ENCODE measurements at regions not wholly inside any gene's neighbourhood (a gene's known extent, or its start where the extent isn't known, plus 50 kb on each side); places are given as distances from the start of the nearest gene placed in this dataset.

GRCh38 chr16:51821527-51821926 lies 670.5 kb upstream of the SALL1 start:
- no peak overlapping the region for H3K4me3 ChIP-seq (ENCODE audit: low read length, poor library complexity, severe bottlenecking)
- no peaks in the 10 kb centered on the region for H3K4me1 ChIP-seq (ENCODE audit: insufficient read depth, low read length, poor library complexity, severe bottlenecking)
- no peaks in the 10 kb centered on the region for H3K27me3 ChIP-seq (ENCODE audit: insufficient read depth, low read length, poor library complexity, severe bottlenecking)
- H3K4me2 ChIP-seq (ENCODE audit: low read depth, low read length, poor library complexity, severe bottlenecking) = no peak overlapping the region
- H3K9me3 ChIP-seq (ENCODE audit: insufficient read depth, low read depth, low read length) = no peaks in the 10 kb centered on the region
- no peak overlapping the region for H2AFZ ChIP-seq (ENCODE audit: low read length)
- no peak overlapping the region for H3K9ac ChIP-seq (ENCODE audit: low read depth, low read length, poor library complexity, severe bottlenecking)
- H4K20me1 ChIP-seq (ENCODE audit: insufficient read depth, low read length, poor library complexity, severe bottlenecking) = no peaks in the 10 kb centered on the region
- H3K79me2 ChIP-seq (ENCODE audit: insufficient read depth, low read length) = no peaks in the 10 kb centered on the region
- no peaks in the 10 kb centered on the region for H3F3A ChIP-seq (ENCODE audit: low read depth)
- TF ChIP-seq CTCF (conservative IDR thresholded peaks at IDR 0.05; ENCODE audit: low read length) (no peak), EZH2phosphoT487 (IDR thresholded peaks at IDR 0.05; ENCODE audit: borderline replicate concordance) (no peak)
- no peaks in the 10 kb centered on the region for H3K9me2 ChIP-seq (replicated peaks; ENCODE audit: low read depth, low read length)
- H3K36me3 ChIP-seq (ENCODE audit: insufficient read depth, low read length) = no peaks in the 10 kb centered on the region

GRCh38 chr16:51820176-51820575 lies 669.1 kb upstream of the SALL1 start:
- no peak for TF ChIP-seq EZH2phosphoT487 (IDR thresholded peaks at IDR 0.05; ENCODE audit: borderline replicate concordance)
- no peak for TF ChIP-seq CTCF (conservative IDR thresholded peaks at IDR 0.05; ENCODE audit: low read length)

GRCh38 chr16:51818342-51818944 lies 667.4 kb upstream of the SALL1 start:
- TF ChIP-seq CTCF (conservative IDR thresholded peaks at IDR 0.05; ENCODE audit: low read length) (peak; percentile 57), EZH2phosphoT487 (IDR thresholded peaks at IDR 0.05; ENCODE audit: borderline replicate concordance) (no peak)
- Histone ChIP-seq H3K4me1 (ENCODE audit: insufficient read depth, low read length, poor library complexity, severe bottlenecking) (no peaks in the 10 kb centered on the region), H4K20me1 (ENCODE audit: insufficient read depth, low read length, poor library complexity, severe bottlenecking) (no peaks in the 10 kb centered on the region), H3K9ac (ENCODE audit: low read depth, low read length, poor library complexity, severe bottlenecking) (no peak overlapping the region), H3K79me2 (ENCODE audit: insufficient read depth, low read length) (no peaks in the 10 kb centered on the region), H3K4me3 (ENCODE audit: low read length, poor library complexity, severe bottlenecking) (no peak overlapping the region), H3K9me2 (replicated peaks; ENCODE audit: low read depth, low read length) (no peaks in the 10 kb centered on the region), H3F3A (ENCODE audit: low read depth) (no peaks in the 10 kb centered on the region), H3K4me2 (ENCODE audit: low read depth, low read length, poor library complexity, severe bottlenecking) (no peak overlapping the region), H3K9me3 (ENCODE audit: insufficient read depth, low read depth, low read length) (no peaks in the 10 kb centered on the region), H3K27me3 (ENCODE audit: insufficient read depth, low read length, poor library complexity, severe bottlenecking) (no peaks in the 10 kb centered on the region), H3K36me3 (ENCODE audit: insufficient read depth, low read length) (no peaks in the 10 kb centered on the region), H2AFZ (ENCODE audit: low read length) (no peak overlapping the region)

More at GRCh38 chr16:51820176-51820575, 669.1 kb upstream of the SALL1 start:
- Histone ChIP-seq H3K4me1 (ENCODE audit: insufficient read depth, low read length, poor library complexity, severe bottlenecking) (no peaks in the 10 kb centered on the region), H4K20me1 (ENCODE audit: insufficient read depth, low read length, poor library complexity, severe bottlenecking) (no peaks in the 10 kb centered on the region), H3K9ac (ENCODE audit: low read depth, low read length, poor library complexity, severe bottlenecking) (no peak overlapping the region), H3K9me2 (replicated peaks; ENCODE audit: low read depth, low read length) (no peaks in the 10 kb centered on the region), H3K4me3 (ENCODE audit: low read length, poor library complexity, severe bottlenecking) (no peak overlapping the region), H3K27me3 (ENCODE audit: insufficient read depth, low read length, poor library complexity, severe bottlenecking) (no peaks in the 10 kb centered on the region), H3F3A (ENCODE audit: low read depth) (no peaks in the 10 kb centered on the region), H3K4me2 (ENCODE audit: low read depth, low read length, poor library complexity, severe bottlenecking) (no peak overlapping the region), H3K9me3 (ENCODE audit: insufficient read depth, low read depth, low read length) (no peaks in the 10 kb centered on the region), H2AFZ (ENCODE audit: low read length) (no peak overlapping the region), H3K79me2 (ENCODE audit: insufficient read depth, low read length) (no peaks in the 10 kb centered on the region), H3K36me3 (ENCODE audit: insufficient read depth, low read length) (no peaks in the 10 kb centered on the region)
